Gastroesophageal sphincter (tissue), 3 donors: ENCODE measurements at regions not wholly inside any gene's neighbourhood (a gene's known extent, or its start where the extent isn't known, plus 50 kb on each side); places are given as distances from the start of the nearest gene placed in this dataset.

Experiments
- CTCF ChIP-seq, 4 experiments: fragments of 200-600 bp in 2 of 4; fragments of 450-650 bp in 2 of 4; sonication (generic) in 1 of 4; IDR thresholded peaks; one replicate each; pipeline ENCODE4 v1.5.1; 2017 to 2019; ENCODE audit warnings: antibody characterized with exemption in 4 of 4, mild to moderate bottlenecking in 2 of 4, moderate library complexity in 2 of 4
- EP300 ChIP-seq: sonication (generic); formaldehyde crosslinking; IDR thresholded peaks from one replicate; pipeline ENCODE4 v1.6.1; 2017; ENCODE audit warnings: antibody characterized with exemption, mild to moderate bottlenecking
- POLR2A ChIP-seq, 2 donors: fragments of 450-650 bp; IDR thresholded peaks; one replicate each; pipeline ENCODE4 v1.6.1; 2017; ENCODE audit warnings: antibody characterized with exemption in 2 of 2, mild to moderate bottlenecking in 2 of 2, moderate library complexity in 1 of 2
- POLR2AphosphoS5 ChIP-seq: sonication (generic); formaldehyde crosslinking; IDR thresholded peaks from one replicate; pipeline ENCODE4 v1.6.1; 2017; ENCODE audit warnings: antibody characterized with exemption

- TF ChIP-seq CTCF (IDR thresholded peaks at IDR 0.05) (no peak), EP300 (no peak), POLR2AphosphoS5 (no peak), POLR2A (IDR thresholded peaks at IDR 0.05) (no peak)
These were observed 139.4 kb upstream of the EYA4 start for GRCh38 chr6:133101790-133102189.
